UCSD-AML1 (cell line): ENCODE measurements at regions not wholly inside any gene's neighbourhood (a gene's known extent, or its start where the extent isn't known, plus 50 kb on each side); places are given as distances from the start of the nearest gene placed in this dataset.

Experiments
- DNase-seq: peaks from one replicate; lab custom pipeline; 2025; ENCODE audit not compliant: unreplicated experiment; lab: John Stamatoyannopoulos, UW

GRCh38 chr6:133752129-133752528 is 136.8 kb upstream of the TCF21 start:
- no peak for DNase-seq

DNA sequence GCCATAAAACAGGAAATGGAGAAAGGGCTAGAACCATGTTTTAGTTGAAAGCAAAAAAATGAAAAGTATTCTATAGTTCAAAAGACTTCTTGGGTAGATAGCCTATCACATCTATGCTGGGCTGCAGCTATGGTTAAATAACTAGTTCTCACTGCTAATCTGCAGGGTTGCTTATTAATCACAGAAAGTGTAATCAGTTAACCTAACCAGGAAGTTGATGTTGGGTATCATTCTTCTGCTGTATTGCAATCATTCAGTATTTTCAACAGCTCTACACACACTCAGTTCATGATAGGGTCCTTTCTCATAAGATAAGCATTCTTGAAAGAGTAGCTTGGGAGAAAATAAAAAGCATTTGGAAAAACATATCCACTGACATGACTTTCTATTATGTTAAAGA is 135.2 kb upstream of the TCF21 start:
- no peak for DNase-seq

DNA sequence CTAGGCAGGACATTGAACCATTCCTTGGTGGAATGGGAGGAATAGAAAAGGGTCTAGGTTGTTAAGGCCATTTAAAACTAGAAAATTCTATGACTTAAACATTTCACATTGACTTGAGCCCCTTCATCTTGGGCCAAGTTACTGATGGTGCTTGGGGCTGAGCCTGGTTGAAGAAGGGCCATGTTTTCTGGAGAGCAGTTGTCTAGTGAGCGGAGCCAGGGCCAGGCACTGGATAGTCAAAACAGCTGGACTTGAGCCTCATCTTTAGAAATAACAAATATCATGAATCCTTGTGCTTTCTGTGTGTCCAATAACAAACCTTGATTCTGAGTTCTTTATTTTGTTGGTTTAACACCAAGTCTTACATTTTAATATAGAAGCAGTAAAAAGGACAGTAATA is 134.6 kb upstream of the TCF21 start:
- DNase-seq: no peak

GRCh38 chr6:133756078-133756695 is 132.7 kb upstream of the TCF21 start:
- DNase-seq: no peak

GRCh38 chr6:133757335-133757734 is 131.6 kb upstream of the TCF21 start:
- no peak for DNase-seq

GRCh38 chr6:133758815-133759335 is 130.0 kb upstream of the TCF21 start:
- no peak for DNase-seq

- DNase-seq: no peak
These were observed 129.4 kb upstream of the TCF21 start for GRCh38 chr6:133759524-133759923.

DNA sequence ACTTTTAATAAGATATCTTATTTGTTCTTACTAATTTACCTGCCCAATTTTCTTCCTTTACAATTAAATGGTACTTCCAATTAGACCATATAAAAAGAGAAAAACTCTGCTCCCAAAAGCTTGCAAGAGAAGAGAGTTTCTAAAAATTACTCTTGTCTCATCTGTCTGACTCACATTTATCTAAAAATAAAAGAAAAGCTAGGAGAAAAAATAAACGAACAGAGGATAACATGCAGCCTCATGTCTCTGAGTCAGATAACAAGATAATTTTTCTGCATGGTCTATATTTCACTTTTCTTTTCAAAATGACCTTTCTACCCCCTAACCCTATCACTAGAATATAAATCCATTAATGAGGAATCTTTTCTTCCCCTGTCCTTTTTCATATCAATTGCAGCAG is 127.2 kb upstream of the TCF21 start:
- no peak for DNase-seq

DNA sequence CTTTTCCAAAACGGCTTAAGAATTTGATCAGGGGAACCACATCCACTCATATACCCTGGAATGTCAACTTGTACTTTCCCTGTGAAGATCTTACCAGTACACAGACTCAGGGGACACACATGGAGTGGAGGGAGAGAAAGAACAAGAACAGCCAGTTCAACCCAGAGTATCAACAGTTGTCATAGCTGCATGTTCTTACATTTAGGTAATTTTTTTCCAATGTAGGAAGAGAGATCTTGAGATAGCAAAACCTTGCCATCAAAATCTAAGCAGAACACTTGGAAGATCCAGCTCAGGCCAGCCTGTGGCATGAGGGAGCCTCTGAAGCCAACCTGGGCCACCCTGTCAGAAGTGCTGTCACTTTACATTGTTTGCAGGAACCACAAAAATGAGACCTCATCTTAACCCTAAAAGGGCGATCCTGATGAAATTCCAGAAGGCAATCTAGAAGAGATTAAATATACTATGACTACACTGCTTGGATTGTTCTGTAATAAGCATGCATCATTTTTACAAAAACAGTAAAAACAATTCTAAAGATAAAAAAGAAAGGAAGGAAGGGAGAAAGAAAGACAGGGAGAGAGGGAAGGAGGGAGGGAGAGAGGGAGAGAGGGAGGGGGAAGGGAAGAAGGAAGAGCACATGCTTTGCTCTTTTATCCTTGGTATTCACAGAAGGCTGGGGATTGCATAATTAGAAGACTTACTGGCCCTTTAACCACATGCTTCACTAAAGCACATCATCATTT is 124.7 kb upstream of the TCF21 start:
- no peak for DNase-seq

GRCh38 chr6:133764754-133765208 is 124.1 kb upstream of the TCF21 start:
- DNase-seq: no peak

DNA sequence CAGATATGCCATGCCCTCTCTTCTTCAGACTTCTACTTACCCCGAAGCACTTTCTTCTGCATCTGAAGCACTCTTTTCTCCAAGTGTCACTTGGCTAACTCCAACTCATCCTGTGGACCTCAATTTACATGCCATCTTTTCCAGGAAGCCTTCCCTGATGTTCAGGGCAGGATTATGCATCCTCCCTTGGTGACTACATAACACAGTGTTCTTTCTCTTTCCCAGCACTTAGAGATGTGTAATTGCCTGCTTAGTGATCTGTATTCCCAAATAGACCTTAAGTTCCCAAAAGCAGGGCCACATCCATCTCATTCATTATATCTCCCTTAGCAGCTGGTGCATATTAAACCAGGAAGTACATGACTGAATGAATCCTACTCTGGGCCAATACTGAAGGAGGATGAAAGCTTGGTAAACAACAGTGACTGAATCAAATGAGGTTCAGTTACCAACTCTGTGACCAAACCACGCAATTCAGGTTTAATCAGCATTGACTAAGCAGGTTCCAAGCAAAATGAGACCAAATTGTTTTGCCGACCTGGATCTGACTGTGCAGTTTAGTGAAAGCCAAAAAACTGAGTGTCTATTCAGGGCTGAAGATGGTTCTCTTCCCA is 121.4 kb upstream of the TCF21 start:
- DNase-seq: no peak

DNA sequence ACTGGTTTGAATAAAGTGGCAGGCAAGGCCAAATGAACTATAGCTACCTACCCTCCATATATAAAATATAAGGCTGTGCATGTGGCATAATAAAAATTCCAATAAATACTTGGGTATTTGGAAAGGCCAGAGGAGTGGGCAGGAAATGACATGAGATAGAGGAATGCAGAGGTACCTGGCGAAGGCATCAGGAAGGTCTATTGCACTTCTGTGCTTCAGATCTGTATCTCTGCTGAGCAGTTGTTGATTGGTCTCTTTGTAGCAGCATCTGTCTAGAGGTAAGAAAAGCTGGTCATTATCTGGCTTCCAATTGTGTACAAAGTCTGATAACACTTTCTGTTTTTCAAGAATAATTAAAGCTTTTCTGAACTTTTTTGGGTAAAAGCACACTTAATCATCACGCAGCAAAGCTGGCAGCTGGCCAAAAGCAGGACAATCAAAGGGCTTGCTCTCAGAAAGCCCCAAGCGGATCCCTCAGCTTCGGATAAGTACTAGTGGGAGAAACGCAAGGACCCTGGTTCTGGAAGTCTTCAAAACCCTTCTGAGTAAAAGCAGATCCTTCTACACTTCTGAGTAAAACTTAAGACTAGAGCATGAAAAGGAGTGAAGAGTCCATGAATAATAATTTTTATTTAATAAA is 120.1 kb upstream of the TCF21 start:
- no peak for DNase-seq

- no peak for DNase-seq
These were observed 119.5 kb upstream of the TCF21 start for GRCh38 chr6:133769463-133769862.

GRCh38 chr6:133772567-133772966 is 116.3 kb upstream of the TCF21 start:
- no peak for DNase-seq

DNA sequence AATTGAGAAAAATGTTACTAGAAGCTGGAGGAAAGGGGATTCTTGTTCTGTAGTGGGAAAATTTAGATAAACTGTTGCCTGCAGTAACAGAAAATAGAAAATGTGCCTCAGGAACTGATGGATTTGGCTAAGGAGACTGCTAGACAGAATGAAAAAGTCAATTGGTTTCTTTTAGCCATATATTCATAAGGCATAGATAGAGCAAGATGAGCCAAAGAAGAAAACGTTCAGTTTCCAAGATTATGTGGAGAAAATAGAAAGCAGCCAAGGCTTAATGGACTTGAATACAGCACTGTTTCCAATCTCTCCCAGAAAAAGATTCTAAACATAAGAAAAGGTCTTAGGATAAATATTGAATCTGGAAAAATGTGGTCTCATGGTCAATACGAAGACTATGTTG is 115.1 kb upstream of the TCF21 start:
- DNase-seq: no peak

DNA sequence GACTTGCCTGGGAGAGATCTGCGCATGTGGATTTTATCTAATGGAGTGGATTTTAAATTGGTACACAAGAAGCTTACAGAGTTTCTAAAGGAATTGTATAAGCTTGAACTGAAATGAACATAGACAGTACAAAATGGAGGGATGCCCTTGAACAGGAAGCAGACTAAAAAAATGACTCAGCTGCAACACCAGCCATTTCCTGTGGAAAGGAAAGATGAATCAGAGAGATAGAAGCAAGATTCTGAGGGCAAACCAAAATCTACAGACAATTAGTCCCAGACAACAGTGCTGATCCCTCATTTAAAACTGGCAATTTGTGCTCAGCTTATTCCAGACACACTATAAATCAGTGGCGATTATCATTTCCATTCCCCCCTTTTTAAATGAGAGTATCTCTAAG is 114.6 kb upstream of the TCF21 start:
- DNase-seq: no peak

GRCh38 chr6:133778414-133779130 is 110.3 kb upstream of the TCF21 start:
- DNase-seq: no peak

DNA sequence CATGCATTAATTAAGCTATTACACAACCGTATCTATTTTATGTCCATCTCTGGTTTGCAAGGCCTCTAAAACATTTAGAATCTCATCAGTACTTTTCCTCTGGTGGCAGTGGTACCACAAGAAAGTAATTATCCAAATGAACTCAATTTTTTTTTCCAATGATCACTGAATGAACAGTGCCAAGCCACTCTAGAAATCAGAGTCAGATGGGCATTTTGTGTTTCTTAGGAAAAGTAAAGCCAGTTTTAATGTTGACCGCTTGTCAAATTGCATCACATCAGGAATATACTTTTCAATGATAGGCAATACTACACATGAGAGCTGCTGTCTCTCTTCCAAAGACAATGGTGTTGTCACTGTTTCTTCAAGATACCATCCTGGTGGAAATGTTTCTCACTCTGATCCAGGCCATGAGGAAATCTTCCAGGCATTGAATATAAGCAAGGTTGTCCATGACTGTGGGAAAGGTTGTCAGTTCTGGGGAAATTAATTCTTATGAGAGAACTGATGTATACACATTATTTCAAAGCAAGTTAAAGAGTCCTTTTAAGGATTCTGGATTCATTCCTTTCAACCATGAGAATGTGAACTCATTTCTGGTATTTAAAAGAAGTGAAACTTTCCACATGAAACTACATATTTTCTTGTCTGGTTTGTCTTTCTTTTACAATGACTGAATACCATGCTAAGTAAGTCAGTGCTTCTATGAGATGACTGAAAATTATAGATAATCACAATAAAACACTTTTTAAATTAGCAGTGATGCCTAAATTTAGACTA is 108.8 kb upstream of the TCF21 start:
- DNase-seq: no peak

DNA sequence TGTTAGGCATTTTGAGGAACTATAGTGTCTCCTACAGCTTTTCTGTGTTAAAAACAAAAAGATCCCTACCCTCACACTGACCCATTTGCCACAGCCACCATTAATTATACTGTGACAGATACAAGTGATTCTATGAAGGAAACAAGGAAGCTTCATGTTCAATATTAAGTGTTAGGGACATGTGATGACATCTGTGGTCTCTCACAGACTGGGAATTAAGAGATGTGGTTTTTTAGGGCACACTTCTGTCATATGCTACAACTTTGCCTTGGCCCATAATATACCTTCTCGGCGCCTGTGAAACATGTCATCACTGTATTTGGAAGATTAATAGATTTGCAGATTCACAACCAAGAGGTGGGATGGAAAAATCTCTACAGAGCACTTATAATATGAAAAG is 102.9 kb upstream of the TCF21 start:
- DNase-seq: no peak

- DNase-seq: no peak
These were observed 101.8 kb upstream of the TCF21 start for GRCh38 chr6:133787122-133787521.
